ENCODE measurements at regions not wholly inside any gene's neighbourhood (a gene's known extent, or its start where the extent isn't known, plus 50 kb on each side); places are given as distances from the start of the nearest gene placed in this dataset.

DNA sequence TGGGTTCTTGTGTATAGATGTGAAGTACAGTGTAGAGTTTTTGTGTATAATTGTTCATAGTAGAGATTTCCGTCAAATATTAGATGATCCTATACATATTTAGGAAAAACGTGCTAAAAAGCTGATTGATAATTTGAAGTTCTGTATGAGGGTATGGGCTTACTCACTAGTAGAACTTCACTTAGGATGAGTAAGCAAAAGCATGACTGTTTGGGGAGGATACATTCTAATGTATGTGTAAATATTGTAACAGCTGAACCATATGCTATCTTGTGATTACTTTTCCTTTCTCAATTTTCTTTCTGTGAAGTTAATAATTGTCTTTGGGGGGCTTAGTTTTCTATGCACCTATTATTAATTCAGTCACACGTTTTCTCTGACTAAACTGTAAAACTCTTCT, 53.2 kb upstream of the PDK4 start:
- Histone ChIP-seq H3K79me2 (ENCODE audit: control insufficient read depth, insufficient read depth, low read length) (no peaks in the 10 kb centered on the region), H3K9ac (ENCODE audit: control insufficient read depth, insufficient read depth, low read length) (no peak overlapping the region), H3K36me3 (ENCODE audit: control insufficient read depth in 2 of 2, insufficient read depth in 2 of 2, low read length in 1 of 2) (no peaks in the 10 kb centered on the region), H4K20me1 (ENCODE audit: control insufficient read depth, insufficient read depth) (no peaks in the 10 kb centered on the region), H3K27me3 (replicated peaks in 1 of 2; ENCODE audit: control insufficient read depth in 2 of 2, insufficient read depth in 2 of 2, low read length in 1 of 2) (no peaks in the 10 kb centered on the region), H3K4me3 (no peak overlapping the region), H3K9me3 (replicated peaks; ENCODE audit: control insufficient read depth, insufficient read depth, low read length) (no peaks in the 10 kb centered on the region), H3K4me1 (ENCODE audit: control insufficient read depth, insufficient read depth, low read length) (no peaks in the 10 kb centered on the region), H2AFZ (ENCODE audit: control insufficient read depth, low read depth, low read length) (no peak overlapping the region), H3K27ac (ENCODE audit: control insufficient read depth, insufficient read depth) (no peak overlapping the region), H3K4me2 (ENCODE audit: control insufficient read depth, insufficient read depth) (no peak overlapping the region)
- intact Hi-C loops (cut with micrococcal nuclease; ENCODE audit: unreplicated experiment) = no loop called here
- ChIA-PET RAD21 (ENCODE audit: unreplicated experiment) (no interaction called here), POLR2A (no interaction called here), SMC1A (ENCODE audit: uncharacterized antibody, unreplicated experiment) (interaction anchor here (1.1 kb wide), 1 partner anchor 12 kb away, joined by 3 read pairs; no protein-coding TSS in a partner anchor), CTCF (interaction anchor here (1.3 kb wide), 1 partner anchor 40 kb away, joined by 4 read pairs; no protein-coding TSS in a partner anchor)
- TF ChIP-seq YBX1 (IDR thresholded peaks at IDR 0.05) (no peak), CBX3 (IDR thresholded peaks at IDR 0.05; ENCODE audit: borderline replicate concordance, low read depth) (no peak), ESRRA (IDR thresholded peaks at IDR 0.05; ENCODE audit: low read length) (no peak), BCL11A (IDR thresholded peaks at IDR 0.05; ENCODE audit: low read depth, low read length) (no peak), HDAC6 (IDR thresholded peaks at IDR 0.05; ENCODE audit: unreplicated experiment) (no peak)
- ATAC-seq (no peak), FAIRE-seq (no peak), DNase-seq (ENCODE audit: low read depth, low spot score) (no peak)
- in situ Hi-C loops (cut with MboI) = no loop called here
- 29% methylated on average over 3 of the region's 3 CpGs for WGBS (ENCODE audit: insufficient coverage, insufficient replicate concordance, low lambda C conversion rate, missing lambda C conversion rate)
- no TSS peak for BruUV-seq (replicated peaks)

DNA sequence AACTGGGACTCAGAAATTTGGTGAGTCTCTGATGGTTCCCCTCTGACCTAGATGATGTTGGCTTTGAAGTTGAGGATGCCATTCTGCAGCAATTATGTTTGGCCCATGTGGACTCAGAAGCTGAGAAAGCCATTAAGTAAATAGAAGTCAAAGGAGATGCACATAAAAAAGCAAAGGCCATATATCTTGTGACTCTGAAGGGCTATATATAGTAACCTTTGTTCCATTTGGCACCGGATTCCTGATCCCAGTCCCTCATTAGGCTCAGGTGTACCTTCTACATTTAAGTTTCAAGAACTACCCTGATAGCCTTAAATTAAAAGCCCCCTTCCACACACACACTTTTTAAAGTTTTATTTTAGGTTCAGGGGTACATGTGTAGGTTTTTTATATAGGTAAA, 50.0 kb upstream of the PDK4 start:
- H2AFZ ChIP-seq (ENCODE audit: control insufficient read depth, low read depth, low read length) = no peak overlapping the region
- BruUV-seq (replicated peaks) = no TSS peak
- CTCF ChIA-PET = no interaction called here
- no peak for DNase-seq (ENCODE audit: low read depth, low spot score)
- in situ Hi-C loops (cut with MboI) = no loop called here
- H4K20me1 ChIP-seq (ENCODE audit: control insufficient read depth, insufficient read depth) = no peaks in the 10 kb centered on the region
- no peak overlapping the region for H3K27ac ChIP-seq (ENCODE audit: control insufficient read depth, insufficient read depth)
- no peaks in the 10 kb centered on the region for H3K9me3 ChIP-seq (replicated peaks; ENCODE audit: control insufficient read depth, insufficient read depth, low read length)
- no peak overlapping the region for H3K4me3 ChIP-seq
- no peak overlapping the region for H3K9ac ChIP-seq (ENCODE audit: control insufficient read depth, insufficient read depth, low read length)
- no peaks in the 10 kb centered on the region for H3K79me2 ChIP-seq (ENCODE audit: control insufficient read depth, insufficient read depth, low read length)
- intact Hi-C loops (cut with micrococcal nuclease; ENCODE audit: unreplicated experiment) = no loop called here
- ATAC-seq = no peak
- 0% methylated on average over 1 of the region's 1 CpG for WGBS (ENCODE audit: insufficient coverage, insufficient replicate concordance, low lambda C conversion rate, missing lambda C conversion rate)
- no peaks in the 10 kb centered on the region; a peak in 2 of 4 replicates for H3K27me3 ChIP-seq (replicated peaks in 1 of 2; ENCODE audit: control insufficient read depth in 2 of 2, insufficient read depth in 2 of 2, low read length in 1 of 2)
- no peaks in the 10 kb centered on the region for H3K4me1 ChIP-seq (ENCODE audit: control insufficient read depth, insufficient read depth, low read length)
- H3K4me2 ChIP-seq (ENCODE audit: control insufficient read depth, insufficient read depth) = no peak overlapping the region
- H3K36me3 ChIP-seq (ENCODE audit: control insufficient read depth in 2 of 2, insufficient read depth in 2 of 2, low read length in 1 of 2) = no peaks in the 10 kb centered on the region
- TF ChIP-seq PAX8 (IDR thresholded peaks at IDR 0.05) (no peak), FOXK2 (IDR thresholded peaks at IDR 0.05) (no peak), ASH2L (IDR thresholded peaks at IDR 0.05; ENCODE audit: borderline replicate concordance, low read depth) (no peak), MYB (IDR thresholded peaks at IDR 0.05; ENCODE audit: borderline replicate concordance, low read depth, low read length) (no peak), CTCF (IDR thresholded peaks at IDR 0.05 in 2 of 3, conservative IDR thresholded peaks at IDR 0.05 in 1 of 3; ENCODE audit: control insufficient read depth in 2 of 3, extremely low read depth in 1 of 3, insufficient read depth in 1 of 3, low read depth in 3 of 3, low read length in 3 of 3) (no peak), ZNF217 (IDR thresholded peaks at IDR 0.05) (no peak), HCFC1 (IDR thresholded peaks at IDR 0.05; ENCODE audit: low read length) (no peak), ZNF687 (IDR thresholded peaks at IDR 0.05) (no peak), CBFB (IDR thresholded peaks at IDR 0.05; ENCODE audit: low read depth) (no peak), IRF4 (IDR thresholded peaks at IDR 0.05; ENCODE audit: low read depth, low read length) (no peak)
- RAD21 ChIA-PET (ENCODE audit: unreplicated experiment) = no interaction called here
- POLR2A ChIA-PET = interaction anchor here (0.5 kb wide), 1 partner anchor 38 kb away, joined by 6 read pairs; no protein-coding TSS in a partner anchor
- SMC1A ChIA-PET (ENCODE audit: uncharacterized antibody, unreplicated experiment) = no interaction called here
- FAIRE-seq = no peak

All from GM12878 (cell line).